BE2C (cell line): ENCODE measurements at regions not wholly inside any gene's neighbourhood (a gene's known extent, or its start where the extent isn't known, plus 50 kb on each side); places are given as distances from the start of the nearest gene placed in this dataset.

Experiments
- DNase-seq: peaks from one replicate; pipeline ENCODE4 v3.0.0-alpha.2; 2020
- H3K27me3 ChIP-seq: fragments of 250-450 bp; sonication (Bioruptor Pico); 2 replicates; pipeline ENCODE4 v1.5.1; 2020; ENCODE audit warnings: mild to moderate bottlenecking
- H3K36me3 ChIP-seq: fragments of 250-450 bp; sonication (Bioruptor Pico); 2 replicates; pipeline ENCODE4 v1.5.1; 2020; ENCODE audit warnings: mild to moderate bottlenecking
- H3K4me1 ChIP-seq: fragments of 250-450 bp; sonication (Bioruptor Pico); 2 replicates; pipeline ENCODE4 v1.5.1; 2020
- H3K4me3 ChIP-seq: 2 replicates; pipeline ENCODE4 v1.5.1; 2011; ENCODE audit warnings: low read depth, low read length
- H3K9me3 ChIP-seq: fragments of 250-450 bp; sonication (Bioruptor Pico); 2 replicates; pipeline ENCODE4 v1.5.1; 2020
- TF ChIP-seq, protein P1 (sequence below): IDR thresholded peaks from 2 replicates; pipeline ENCODE4 v1.5.1; 2012; ENCODE audit warnings: mild to moderate bottlenecking, low read depth, low read length

DNA sequence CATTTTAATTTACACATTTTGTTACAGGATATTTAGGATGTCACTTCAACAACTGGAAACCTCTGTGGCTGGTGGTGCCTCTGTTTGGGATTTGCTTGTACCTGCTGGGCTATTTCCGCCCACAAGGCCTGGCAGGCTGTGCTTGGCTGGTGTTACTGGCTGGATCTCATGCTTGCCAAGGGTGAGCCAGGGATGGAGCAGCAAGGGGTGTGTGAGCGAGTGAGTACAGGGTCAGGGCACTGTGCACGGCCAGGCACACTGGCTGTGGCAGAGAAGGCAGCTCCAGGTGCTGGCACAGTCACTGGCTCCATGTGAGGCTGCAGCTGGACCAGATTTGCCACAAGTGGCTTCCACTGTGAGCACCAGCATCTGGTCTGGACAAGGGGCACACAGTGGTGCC, 1254.8 kb downstream of the SLITRK5 start:
- no peaks in the 10 kb centered on the region for H3K4me1 ChIP-seq
- TF ChIP-seq, protein P1, sequence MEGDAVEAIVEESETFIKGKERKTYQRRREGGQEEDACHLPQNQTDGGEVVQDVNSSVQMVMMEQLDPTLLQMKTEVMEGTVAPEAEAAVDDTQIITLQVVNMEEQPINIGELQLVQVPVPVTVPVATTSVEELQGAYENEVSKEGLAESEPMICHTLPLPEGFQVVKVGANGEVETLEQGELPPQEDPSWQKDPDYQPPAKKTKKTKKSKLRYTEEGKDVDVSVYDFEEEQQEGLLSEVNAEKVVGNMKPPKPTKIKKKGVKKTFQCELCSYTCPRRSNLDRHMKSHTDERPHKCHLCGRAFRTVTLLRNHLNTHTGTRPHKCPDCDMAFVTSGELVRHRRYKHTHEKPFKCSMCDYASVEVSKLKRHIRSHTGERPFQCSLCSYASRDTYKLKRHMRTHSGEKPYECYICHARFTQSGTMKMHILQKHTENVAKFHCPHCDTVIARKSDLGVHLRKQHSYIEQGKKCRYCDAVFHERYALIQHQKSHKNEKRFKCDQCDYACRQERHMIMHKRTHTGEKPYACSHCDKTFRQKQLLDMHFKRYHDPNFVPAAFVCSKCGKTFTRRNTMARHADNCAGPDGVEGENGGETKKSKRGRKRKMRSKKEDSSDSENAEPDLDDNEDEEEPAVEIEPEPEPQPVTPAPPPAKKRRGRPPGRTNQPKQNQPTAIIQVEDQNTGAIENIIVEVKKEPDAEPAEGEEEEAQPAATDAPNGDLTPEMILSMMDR = no peak
- no peak for DNase-seq
- no peaks in the 10 kb centered on the region for H3K36me3 ChIP-seq
- H3K9me3 ChIP-seq = no peaks in the 10 kb centered on the region
- no peak overlapping the region for H3K4me3 ChIP-seq
- H3K27me3 ChIP-seq = no peaks in the 10 kb centered on the region

- TF ChIP-seq, protein P1 = no peak
- H3K27me3 ChIP-seq = no peaks in the 10 kb centered on the region
Measured at GRCh38 chr13:88926890-88927502, 1255.8 kb downstream of the SLITRK5 start.

GRCh38 chr13:88932950-88933349, 1261.8 kb downstream of the SLITRK5 start:
- Histone ChIP-seq H3K4me3 (no peak overlapping the region), H3K4me1 (no peaks in the 10 kb centered on the region), H3K9me3 (no peaks in the 10 kb centered on the region), H3K36me3 (no peaks in the 10 kb centered on the region), H3K27me3 (no peaks in the 10 kb centered on the region)
- no peak for DNase-seq
- TF ChIP-seq, protein P1 = no peak

More at GRCh38 chr13:88926890-88927502, 1255.8 kb downstream of the SLITRK5 start:
- Histone ChIP-seq H3K4me3 (no peak overlapping the region), H3K36me3 (no peaks in the 10 kb centered on the region), H3K4me1 (no peaks in the 10 kb centered on the region), H3K9me3 (no peaks in the 10 kb centered on the region)
- DNase-seq = no peak

GRCh38 chr13:88937384-88937783, 1266.2 kb downstream of the SLITRK5 start:
- Histone ChIP-seq H3K36me3 (no peaks in the 10 kb centered on the region), H3K4me3 (no peak overlapping the region), H3K4me1 (no peaks in the 10 kb centered on the region), H3K9me3 (no peaks in the 10 kb centered on the region), H3K27me3 (no peaks in the 10 kb centered on the region)
- DNase-seq = peak; percentile 15
- TF ChIP-seq, protein P1 = no peak

GRCh38 chr13:88945793-88946192, 1274.6 kb downstream of the SLITRK5 start:
- Histone ChIP-seq H3K9me3 (no peaks in the 10 kb centered on the region), H3K4me1 (no peaks in the 10 kb centered on the region), H3K27me3 (no peaks in the 10 kb centered on the region), H3K4me3 (no peak overlapping the region), H3K36me3 (no peaks in the 10 kb centered on the region)
- TF ChIP-seq, protein P1 = no peak
- no peak for DNase-seq

DNA sequence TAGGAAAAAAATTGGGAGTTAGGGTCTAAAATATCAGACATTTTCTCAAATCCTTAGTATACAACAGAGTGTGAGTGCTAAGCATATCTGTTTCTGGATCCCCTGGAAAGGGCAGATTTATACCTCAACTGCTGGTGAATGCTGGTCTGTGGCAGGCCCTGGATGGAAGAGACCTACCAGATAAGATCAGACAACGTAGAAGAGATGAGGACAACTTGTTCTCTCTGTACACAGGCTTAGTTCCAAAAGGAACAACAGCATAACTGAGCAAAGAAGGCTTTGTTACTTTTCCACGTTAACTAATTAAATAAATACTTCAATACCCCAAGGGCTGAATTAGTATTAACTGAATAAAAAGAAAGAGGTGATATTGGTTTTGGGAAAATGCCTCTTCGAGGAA, 1277.3 kb downstream of the SLITRK5 start:
- Histone ChIP-seq H3K27me3 (no peaks in the 10 kb centered on the region), H3K4me1 (no peaks in the 10 kb centered on the region), H3K9me3 (no peaks in the 10 kb centered on the region), H3K36me3 (no peaks in the 10 kb centered on the region), H3K4me3 (no peak overlapping the region)
- DNase-seq = no peak
- TF ChIP-seq, protein P1 = no peak
